KMS-11 (cell line): ENCODE measurements at regions not wholly inside any gene's neighbourhood (a gene's known extent, or its start where the extent isn't known, plus 50 kb on each side); places are given as distances from the start of the nearest gene placed in this dataset.

ENCODE experiments used
- H2AFZ ChIP-seq: fragments of 200-600 bp; sonication (generic); 2 replicates; pipeline ENCODE4 v1.6.1; 2016; ENCODE audit warnings: antibody characterized with exemption, mixed run types, low read depth
- H3K27ac ChIP-seq: fragments of 200-600 bp; sonication (generic); 2 replicates; pipeline ENCODE4 v1.6.1; 2016; ENCODE audit warnings: mild to moderate bottlenecking, mixed run types
- H3K27me3 ChIP-seq: fragments of 200-600 bp; sonication (generic); 2 replicates; pipeline ENCODE4 v1.6.1; 2017; ENCODE audit warnings: mild to moderate bottlenecking, low read depth, mixed run types, moderate library complexity; ENCODE audit not compliant: insufficient read depth
- H3K36me3 ChIP-seq: fragments of 200-600 bp; sonication (generic); 2 replicates; pipeline ENCODE4 v1.6.1; 2017; ENCODE audit warnings: mild to moderate bottlenecking, mixed run types; ENCODE audit not compliant: insufficient read depth
- H3K4me1 ChIP-seq: fragments of 200-600 bp; sonication (generic); 2 replicates; pipeline ENCODE4 v1.6.1; 2016; ENCODE audit warnings: mild to moderate bottlenecking, low read depth, mixed run types; ENCODE audit not compliant: poor library complexity, severe bottlenecking
- H3K4me2 ChIP-seq: fragments of 200-600 bp; sonication (generic); 2 replicates; pipeline ENCODE4 v1.7.0; 2016; ENCODE audit warnings: mild to moderate bottlenecking, mixed run types
- H3K4me3 ChIP-seq: fragments of 200-600 bp; sonication (generic); IDR thresholded peaks from 2 replicates; pipeline ENCODE4 v1.6.1; 2017; ENCODE audit warnings: low read depth, low read length, mixed read lengths; ENCODE audit not compliant: insufficient read depth
- H3K79me2 ChIP-seq: fragments of 200-600 bp; sonication (generic); 2 replicates; pipeline ENCODE4 v1.6.1; 2016; ENCODE audit warnings: low read depth, mixed run types; ENCODE audit not compliant: insufficient read depth
- H3K9ac ChIP-seq: fragments of 200-600 bp; sonication (generic); 2 replicates; pipeline ENCODE4 v1.6.1; 2016; ENCODE audit warnings: mild to moderate bottlenecking, mixed run types
- H4K20me1 ChIP-seq: fragments of 200-600 bp; sonication (generic); 2 replicates; pipeline ENCODE4 v1.6.1; 2016; ENCODE audit warnings: mild to moderate bottlenecking, mixed run types; ENCODE audit not compliant: insufficient read depth
- CTCF ChIP-seq: fragments of 200-600 bp; sonication (generic); conservative IDR thresholded peaks from 2 replicates; pipeline ENCODE4 v1.6.1; 2017; ENCODE audit warnings: low read depth, mild to moderate bottlenecking, antibody characterized with exemption, low read length, moderate library complexity, mixed read lengths

GRCh38 chr13:86986448-86986847 lies 684.7 kb upstream of the SLITRK5 start:
- Histone ChIP-seq H3K4me3 (no peak overlapping the region), H3K4me2 (no peak overlapping the region), H3K4me1 (no peaks in the 10 kb centered on the region), H3K9ac (no peak overlapping the region), H3K27ac (no peak overlapping the region), H4K20me1 (no peaks in the 10 kb centered on the region), H3K79me2 (no peaks in the 10 kb centered on the region), H3K27me3 (no peaks in the 10 kb centered on the region), H3K36me3 (no peaks in the 10 kb centered on the region), H2AFZ (no peak overlapping the region)
- no peak for TF ChIP-seq CTCF

- Histone ChIP-seq H3K79me2 (no peaks in the 10 kb centered on the region), H3K27ac (no peak overlapping the region), H2AFZ (no peak overlapping the region), H3K36me3 (no peaks in the 10 kb centered on the region), H4K20me1 (no peaks in the 10 kb centered on the region), H3K27me3 (no peaks in the 10 kb centered on the region), H3K4me1 (no peaks in the 10 kb centered on the region), H3K9ac (no peak overlapping the region), H3K4me2 (no peak overlapping the region), H3K4me3 (no peak overlapping the region)
- TF ChIP-seq CTCF = no peak
Measured at GRCh38 chr13:86992251-86992650, 678.9 kb upstream of the SLITRK5 start.

GRCh38 chr13:87003265-87003664 lies 667.9 kb upstream of the SLITRK5 start:
- Histone ChIP-seq H3K4me3 (no peak overlapping the region), H3K4me1 (no peaks in the 10 kb centered on the region), H3K79me2 (no peaks in the 10 kb centered on the region), H3K36me3 (no peaks in the 10 kb centered on the region), H3K4me2 (no peak overlapping the region), H3K9ac (no peak overlapping the region), H3K27me3 (no peaks in the 10 kb centered on the region), H4K20me1 (no peaks in the 10 kb centered on the region), H2AFZ (no peak overlapping the region), H3K27ac (no peak overlapping the region)
- TF ChIP-seq CTCF = no peak

GRCh38 chr13:87005511-87005910 lies 665.7 kb upstream of the SLITRK5 start:
- H3K4me2 ChIP-seq = no peak overlapping the region
- H3K36me3 ChIP-seq = no peaks in the 10 kb centered on the region
- no peaks in the 10 kb centered on the region for H3K27me3 ChIP-seq
- H3K27ac ChIP-seq = no peak overlapping the region
- no peak overlapping the region for H3K9ac ChIP-seq
- no peak overlapping the region for H3K4me3 ChIP-seq
- no peaks in the 10 kb centered on the region for H3K79me2 ChIP-seq
- H3K4me1 ChIP-seq = no peaks in the 10 kb centered on the region
- no peaks in the 10 kb centered on the region for H4K20me1 ChIP-seq
- no peak for TF ChIP-seq CTCF
- no peak overlapping the region for H2AFZ ChIP-seq

- H3K36me3 ChIP-seq = no peaks in the 10 kb centered on the region
- H3K27me3 ChIP-seq = no peaks in the 10 kb centered on the region
- no peak overlapping the region for H3K4me2 ChIP-seq
- H3K79me2 ChIP-seq = no peaks in the 10 kb centered on the region
- TF ChIP-seq CTCF = no peak
- H4K20me1 ChIP-seq = no peaks in the 10 kb centered on the region
- no peak overlapping the region for H2AFZ ChIP-seq
- H3K4me1 ChIP-seq = no peaks in the 10 kb centered on the region
- no peak overlapping the region for H3K27ac ChIP-seq
- no peak overlapping the region for H3K9ac ChIP-seq
- no peak overlapping the region for H3K4me3 ChIP-seq
Measured at GRCh38 chr13:87035526-87035925, 635.6 kb upstream of the SLITRK5 start.
